Type B pancreatic cell (in vitro differentiated cells): ENCODE measurements at regions not wholly inside any gene's neighbourhood (a gene's known extent, or its start where the extent isn't known, plus 50 kb on each side); places are given as distances from the start of the nearest gene placed in this dataset.

Experiments used
- DNase-seq: peaks from one replicate; pipeline ENCODE4 v3.0.0; 2021; ENCODE audit warnings: mixed read lengths; ENCODE audit not compliant: unreplicated experiment; ENCODE audit errors: extremely low spot score
- H3K27ac Mint-ChIP-seq: 2 replicates; pipeline ENCODE4 v1.8.0; 2021; ENCODE audit warnings: mild to moderate bottlenecking, mixed read lengths
- H3K27me3 Mint-ChIP-seq: 2 replicates; pipeline ENCODE4 v1.8.0; 2021; ENCODE audit warnings: mixed read lengths
- H3K36me3 Mint-ChIP-seq: 2 replicates; pipeline ENCODE4 v1.8.0; 2021; ENCODE audit warnings: mixed read lengths
- H3K4me1 Mint-ChIP-seq: one replicate; pipeline ENCODE4 v1.8.0; 2021; ENCODE audit warnings: mixed read lengths; ENCODE audit not compliant: unreplicated experiment
- H3K4me3 Mint-ChIP-seq: 2 replicates; pipeline ENCODE4 v1.8.0; 2021; ENCODE audit warnings: mild to moderate bottlenecking, mixed read lengths
- H3K9me3 Mint-ChIP-seq: 2 replicates; pipeline ENCODE4 v1.8.0; 2021; ENCODE audit warnings: mixed read lengths
- CTCF ChIP-seq: fragments of 200-600 bp; sonication (generic); conservative IDR thresholded peaks from 2 replicates; pipeline ENCODE4 v1.5.0; 2021; ENCODE audit warnings: antibody characterized with exemption, mild to moderate bottlenecking

GRCh38 chr16:79535130-79535529 is 65.4 kb downstream of the MAF start:
- TF ChIP-seq CTCF, result no peak

GRCh38 chr16:79534143-79534542 is 66.4 kb downstream of the MAF start:
- Mint-ChIP-seq H3K4me1 (no peaks in the 10 kb centered on the region), H3K4me3 (no peak overlapping the region), H3K27me3 (no peaks in the 10 kb centered on the region), H3K36me3 (no peaks in the 10 kb centered on the region), H3K27ac (no peak overlapping the region), H3K9me3 (no peaks in the 10 kb centered on the region)
- no peak for TF ChIP-seq CTCF
- no peak for DNase-seq

More at GRCh38 chr16:79535130-79535529, 65.4 kb downstream of the MAF start:
- DNase-seq, result no peak
- Mint-ChIP-seq H3K36me3 (no peaks in the 10 kb centered on the region), H3K27ac (no peak overlapping the region), H3K27me3 (no peaks in the 10 kb centered on the region), H3K4me1 (no peaks in the 10 kb centered on the region), H3K9me3 (no peaks in the 10 kb centered on the region), H3K4me3 (no peak overlapping the region)

- H3K4me1 Mint-ChIP-seq, result no peaks in the 10 kb centered on the region
- no peaks in the 10 kb centered on the region for H3K36me3 Mint-ChIP-seq
- no peak overlapping the region for H3K4me3 Mint-ChIP-seq
- H3K27ac Mint-ChIP-seq, result no peak overlapping the region
- no peak for TF ChIP-seq CTCF
- DNase-seq, result no peak
- no peaks in the 10 kb centered on the region for H3K27me3 Mint-ChIP-seq
- H3K9me3 Mint-ChIP-seq, result no peaks in the 10 kb centered on the region
Observed at GRCh38 chr16:79533292-79533691, 67.2 kb downstream of the MAF start.

- H3K4me3 Mint-ChIP-seq, result no peak overlapping the region
- no peak overlapping the region for H3K27ac Mint-ChIP-seq
- DNase-seq, result no peak
- no peak for TF ChIP-seq CTCF
- H3K27me3 Mint-ChIP-seq, result no peaks in the 10 kb centered on the region
- H3K4me1 Mint-ChIP-seq, result no peaks in the 10 kb centered on the region
- H3K36me3 Mint-ChIP-seq, result no peaks in the 10 kb centered on the region
- no peaks in the 10 kb centered on the region for H3K9me3 Mint-ChIP-seq
Observed at GRCh38 chr16:79532785-79533184, 67.8 kb downstream of the MAF start.

GRCh38 chr16:79532273-79532672 is 68.3 kb downstream of the MAF start:
- Mint-ChIP-seq H3K9me3 (peaks cover 3% of the 10 kb centered on the region), H3K36me3 (no peaks in the 10 kb centered on the region), H3K4me3 (no peak overlapping the region), H3K27me3 (peaks cover under 1% of the 10 kb centered on the region), H3K4me1 (no peaks in the 10 kb centered on the region), H3K27ac (no peak overlapping the region)
- no peak for TF ChIP-seq CTCF
- no peak for DNase-seq

GRCh38 chr16:79528338-79528737 is 72.2 kb downstream of the MAF start:
- H3K27ac Mint-ChIP-seq, result no peak overlapping the region
- H3K27me3 Mint-ChIP-seq, result peaks cover 8% of the 10 kb centered on the region
- H3K4me3 Mint-ChIP-seq, result no peak overlapping the region
- peaks cover 10% of the 10 kb centered on the region for H3K4me1 Mint-ChIP-seq
- no peaks in the 10 kb centered on the region for H3K36me3 Mint-ChIP-seq
- TF ChIP-seq CTCF, result no peak
- H3K9me3 Mint-ChIP-seq, result peaks cover 13% of the 10 kb centered on the region
- no peak for DNase-seq
